ENCODE measurements at regions not wholly inside any gene's neighbourhood (a gene's known extent, or its start where the extent isn't known, plus 50 kb on each side); places are given as distances from the start of the nearest gene placed in this dataset.

DNA sequence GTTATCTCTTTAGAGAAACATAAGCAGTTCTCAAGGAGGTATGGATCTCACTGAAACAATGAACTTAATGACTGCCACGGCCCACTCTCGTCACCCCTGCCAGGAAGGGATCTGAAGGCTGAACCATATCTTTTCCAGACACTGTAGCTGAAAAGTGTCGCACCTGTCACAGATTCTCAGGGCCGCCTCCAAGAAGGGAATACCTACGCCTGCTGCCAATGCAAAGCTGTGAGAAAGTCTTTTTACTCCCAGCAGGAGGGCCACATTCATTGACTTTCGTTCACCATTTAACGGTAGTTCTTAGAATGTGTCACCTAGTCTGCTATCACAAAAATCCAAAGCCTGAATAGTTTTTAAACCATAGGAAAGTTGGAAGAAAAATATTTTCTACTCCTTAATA lies 66.7 kb upstream of the SH3BP4 start:
- TF ChIP-seq ZNF121 (tag by site-specific recombination; IDR thresholded peaks at IDR 0.05), result no peak
- TF ChIP-seq, protein P1, sequence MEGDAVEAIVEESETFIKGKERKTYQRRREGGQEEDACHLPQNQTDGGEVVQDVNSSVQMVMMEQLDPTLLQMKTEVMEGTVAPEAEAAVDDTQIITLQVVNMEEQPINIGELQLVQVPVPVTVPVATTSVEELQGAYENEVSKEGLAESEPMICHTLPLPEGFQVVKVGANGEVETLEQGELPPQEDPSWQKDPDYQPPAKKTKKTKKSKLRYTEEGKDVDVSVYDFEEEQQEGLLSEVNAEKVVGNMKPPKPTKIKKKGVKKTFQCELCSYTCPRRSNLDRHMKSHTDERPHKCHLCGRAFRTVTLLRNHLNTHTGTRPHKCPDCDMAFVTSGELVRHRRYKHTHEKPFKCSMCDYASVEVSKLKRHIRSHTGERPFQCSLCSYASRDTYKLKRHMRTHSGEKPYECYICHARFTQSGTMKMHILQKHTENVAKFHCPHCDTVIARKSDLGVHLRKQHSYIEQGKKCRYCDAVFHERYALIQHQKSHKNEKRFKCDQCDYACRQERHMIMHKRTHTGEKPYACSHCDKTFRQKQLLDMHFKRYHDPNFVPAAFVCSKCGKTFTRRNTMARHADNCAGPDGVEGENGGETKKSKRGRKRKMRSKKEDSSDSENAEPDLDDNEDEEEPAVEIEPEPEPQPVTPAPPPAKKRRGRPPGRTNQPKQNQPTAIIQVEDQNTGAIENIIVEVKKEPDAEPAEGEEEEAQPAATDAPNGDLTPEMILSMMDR (tag by site-specific recombination; IDR thresholded peaks at IDR 0.05), result no peak
- no peak for TF ChIP-seq KLF10 (tag by site-specific recombination; IDR thresholded peaks at IDR 0.05)
- no peak for TF ChIP-seq ATF2 (tag by site-specific recombination; IDR thresholded peaks at IDR 0.05; ENCODE audit: low read depth)
- TF ChIP-seq ZFP41 (tag by site-specific recombination; IDR thresholded peaks at IDR 0.05; ENCODE audit: borderline replicate concordance), result no peak
- TF ChIP-seq GLI4 (tag by site-specific recombination; IDR thresholded peaks at IDR 0.05), result no peak
- no peak for TF ChIP-seq YY1 (tag by site-specific recombination; IDR thresholded peaks at IDR 0.05)
- no peak for TF ChIP-seq RBAK (tag by site-specific recombination; IDR thresholded peaks at IDR 0.05)
- no peak for TF ChIP-seq ZNF501 (tag by site-specific recombination; IDR thresholded peaks at IDR 0.05)
- TF ChIP-seq ZNF426 (tag by site-specific recombination; IDR thresholded peaks at IDR 0.05), result no peak
- TF ChIP-seq, protein P2, sequence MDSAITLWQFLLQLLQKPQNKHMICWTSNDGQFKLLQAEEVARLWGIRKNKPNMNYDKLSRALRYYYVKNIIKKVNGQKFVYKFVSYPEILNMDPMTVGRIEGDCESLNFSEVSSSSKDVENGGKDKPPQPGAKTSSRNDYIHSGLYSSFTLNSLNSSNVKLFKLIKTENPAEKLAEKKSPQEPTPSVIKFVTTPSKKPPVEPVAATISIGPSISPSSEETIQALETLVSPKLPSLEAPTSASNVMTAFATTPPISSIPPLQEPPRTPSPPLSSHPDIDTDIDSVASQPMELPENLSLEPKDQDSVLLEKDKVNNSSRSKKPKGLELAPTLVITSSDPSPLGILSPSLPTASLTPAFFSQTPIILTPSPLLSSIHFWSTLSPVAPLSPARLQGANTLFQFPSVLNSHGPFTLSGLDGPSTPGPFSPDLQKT (IDR thresholded peaks at IDR 0.05; ENCODE audit: borderline replicate concordance, low read depth, low read length), result no peak
- no peak for TF ChIP-seq PRDM4 (tag by site-specific recombination; IDR thresholded peaks at IDR 0.05)

Measured in HEK293 (cell line).